ENCODE measurements at regions not wholly inside any gene's neighbourhood (a gene's known extent, or its start where the extent isn't known, plus 50 kb on each side); places are given as distances from the start of the nearest gene placed in this dataset.

DNA sequence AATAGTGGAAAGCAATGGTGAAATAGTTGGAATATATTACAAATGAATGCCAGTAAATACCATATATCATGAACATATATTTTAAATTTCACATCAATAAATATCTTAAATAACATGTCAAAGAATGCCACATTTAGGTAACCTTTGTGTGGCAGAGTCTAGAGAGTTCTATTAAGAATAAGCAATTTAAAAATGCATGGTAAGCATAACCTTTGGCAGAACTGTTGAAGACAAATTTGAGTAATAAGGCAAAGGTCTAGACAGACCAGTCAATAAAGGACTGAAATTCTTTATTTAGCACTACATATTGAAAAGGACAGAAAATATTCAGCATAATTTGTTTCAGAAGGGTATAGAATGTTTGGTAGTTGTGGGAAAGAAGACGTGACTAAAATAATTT, 1417.0 kb downstream of the SUCLG1 start:
- TF ChIP-seq EP300 (IDR thresholded peaks at IDR 0.05; ENCODE audit: borderline replicate concordance) (no peak), RAD21 (IDR thresholded peaks at IDR 0.05; ENCODE audit: low read depth) (no peak), EGR1 (IDR thresholded peaks at IDR 0.05) (no peak), YY1 (IDR thresholded peaks at IDR 0.05; ENCODE audit: low read depth) (no peak), ZBTB7A (IDR thresholded peaks at IDR 0.05; ENCODE audit: low read depth) (no peak), TAF1 (IDR thresholded peaks at IDR 0.05; ENCODE audit: low read depth) (no peak)
- TF ChIP-seq, protein P1, sequence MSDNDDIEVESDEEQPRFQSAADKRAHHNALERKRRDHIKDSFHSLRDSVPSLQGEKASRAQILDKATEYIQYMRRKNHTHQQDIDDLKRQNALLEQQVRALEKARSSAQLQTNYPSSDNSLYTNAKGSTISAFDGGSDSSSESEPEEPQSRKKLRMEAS (IDR thresholded peaks at IDR 0.05) = no peak
- TF ChIP-seq, protein P2, sequence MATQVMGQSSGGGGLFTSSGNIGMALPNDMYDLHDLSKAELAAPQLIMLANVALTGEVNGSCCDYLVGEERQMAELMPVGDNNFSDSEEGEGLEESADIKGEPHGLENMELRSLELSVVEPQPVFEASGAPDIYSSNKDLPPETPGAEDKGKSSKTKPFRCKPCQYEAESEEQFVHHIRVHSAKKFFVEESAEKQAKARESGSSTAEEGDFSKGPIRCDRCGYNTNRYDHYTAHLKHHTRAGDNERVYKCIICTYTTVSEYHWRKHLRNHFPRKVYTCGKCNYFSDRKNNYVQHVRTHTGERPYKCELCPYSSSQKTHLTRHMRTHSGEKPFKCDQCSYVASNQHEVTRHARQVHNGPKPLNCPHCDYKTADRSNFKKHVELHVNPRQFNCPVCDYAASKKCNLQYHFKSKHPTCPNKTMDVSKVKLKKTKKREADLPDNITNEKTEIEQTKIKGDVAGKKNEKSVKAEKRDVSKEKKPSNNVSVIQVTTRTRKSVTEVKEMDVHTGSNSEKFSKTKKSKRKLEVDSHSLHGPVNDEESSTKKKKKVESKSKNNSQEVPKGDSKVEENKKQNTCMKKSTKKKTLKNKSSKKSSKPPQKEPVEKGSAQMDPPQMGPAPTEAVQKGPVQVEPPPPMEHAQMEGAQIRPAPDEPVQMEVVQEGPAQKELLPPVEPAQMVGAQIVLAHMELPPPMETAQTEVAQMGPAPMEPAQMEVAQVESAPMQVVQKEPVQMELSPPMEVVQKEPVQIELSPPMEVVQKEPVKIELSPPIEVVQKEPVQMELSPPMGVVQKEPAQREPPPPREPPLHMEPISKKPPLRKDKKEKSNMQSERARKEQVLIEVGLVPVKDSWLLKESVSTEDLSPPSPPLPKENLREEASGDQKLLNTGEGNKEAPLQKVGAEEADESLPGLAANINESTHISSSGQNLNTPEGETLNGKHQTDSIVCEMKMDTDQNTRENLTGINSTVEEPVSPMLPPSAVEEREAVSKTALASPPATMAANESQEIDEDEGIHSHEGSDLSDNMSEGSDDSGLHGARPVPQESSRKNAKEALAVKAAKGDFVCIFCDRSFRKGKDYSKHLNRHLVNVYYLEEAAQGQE (IDR thresholded peaks at IDR 0.05; ENCODE audit: low read depth) = no peak
- TF ChIP-seq, protein P3, sequence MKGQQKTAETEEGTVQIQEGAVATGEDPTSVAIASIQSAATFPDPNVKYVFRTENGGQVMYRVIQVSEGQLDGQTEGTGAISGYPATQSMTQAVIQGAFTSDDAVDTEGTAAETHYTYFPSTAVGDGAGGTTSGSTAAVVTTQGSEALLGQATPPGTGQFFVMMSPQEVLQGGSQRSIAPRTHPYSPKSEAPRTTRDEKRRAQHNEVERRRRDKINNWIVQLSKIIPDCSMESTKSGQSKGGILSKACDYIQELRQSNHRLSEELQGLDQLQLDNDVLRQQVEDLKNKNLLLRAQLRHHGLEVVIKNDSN (IDR thresholded peaks at IDR 0.05) = no peak
